Peyer's patch (tissue), 4 donors: ENCODE measurements at regions not wholly inside any gene's neighbourhood (a gene's known extent, or its start where the extent isn't known, plus 50 kb on each side); places are given as distances from the start of the nearest gene placed in this dataset.

Experiments used
- POLR2A ChIP-seq, 2 donors: fragments of 450-650 bp; IDR thresholded peaks; one replicate each; pipeline ENCODE4 v1.5.1; 2017; ENCODE audit warnings: antibody characterized with exemption in 2 of 2, mild to moderate bottlenecking in 2 of 2, moderate library complexity in 2 of 2
- TF ChIP-seq, protein P1 (sequence below), 6 experiments: fragments of 450-650 bp in 4 of 6; fragments of 200-600 bp in 2 of 6; sonication (generic) in 1 of 6; IDR thresholded peaks; one replicate each; pipeline ENCODE4 v1.5.1; 2017 to 2019; ENCODE audit warnings: antibody characterized with exemption in 6 of 6, mild to moderate bottlenecking in 3 of 6, moderate library complexity in 1 of 6

DNA sequence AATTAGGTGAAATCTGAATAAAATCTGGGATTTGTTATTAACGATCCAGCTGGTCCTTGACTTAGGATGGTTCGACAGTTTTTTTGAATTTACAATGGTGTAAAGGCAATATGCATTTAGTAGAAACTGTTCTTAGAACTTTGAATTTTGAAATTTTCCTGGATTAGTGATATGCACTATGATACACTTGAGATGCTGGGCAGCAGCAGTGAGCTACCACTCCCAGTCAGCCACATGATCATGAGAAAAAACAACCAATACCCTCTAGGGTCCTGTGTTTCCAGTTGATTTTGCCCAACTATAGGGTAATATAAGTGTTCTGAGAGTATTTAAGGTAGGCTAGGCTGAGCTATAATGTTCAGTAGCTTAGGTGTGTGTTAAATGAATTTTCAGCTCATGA, 303.7 kb downstream of the GPAT3 start:
- TF ChIP-seq, protein P1, sequence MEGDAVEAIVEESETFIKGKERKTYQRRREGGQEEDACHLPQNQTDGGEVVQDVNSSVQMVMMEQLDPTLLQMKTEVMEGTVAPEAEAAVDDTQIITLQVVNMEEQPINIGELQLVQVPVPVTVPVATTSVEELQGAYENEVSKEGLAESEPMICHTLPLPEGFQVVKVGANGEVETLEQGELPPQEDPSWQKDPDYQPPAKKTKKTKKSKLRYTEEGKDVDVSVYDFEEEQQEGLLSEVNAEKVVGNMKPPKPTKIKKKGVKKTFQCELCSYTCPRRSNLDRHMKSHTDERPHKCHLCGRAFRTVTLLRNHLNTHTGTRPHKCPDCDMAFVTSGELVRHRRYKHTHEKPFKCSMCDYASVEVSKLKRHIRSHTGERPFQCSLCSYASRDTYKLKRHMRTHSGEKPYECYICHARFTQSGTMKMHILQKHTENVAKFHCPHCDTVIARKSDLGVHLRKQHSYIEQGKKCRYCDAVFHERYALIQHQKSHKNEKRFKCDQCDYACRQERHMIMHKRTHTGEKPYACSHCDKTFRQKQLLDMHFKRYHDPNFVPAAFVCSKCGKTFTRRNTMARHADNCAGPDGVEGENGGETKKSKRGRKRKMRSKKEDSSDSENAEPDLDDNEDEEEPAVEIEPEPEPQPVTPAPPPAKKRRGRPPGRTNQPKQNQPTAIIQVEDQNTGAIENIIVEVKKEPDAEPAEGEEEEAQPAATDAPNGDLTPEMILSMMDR (IDR thresholded peaks at IDR 0.05) = no peak
- TF ChIP-seq POLR2A (IDR thresholded peaks at IDR 0.05) = no peak
